Activated naive CD4-positive, alpha-beta T cell treated with anti-CD3 and anti-CD28 coated beads, Interleukin-2, amount 50 U/mL, for 24 hours (primary cell): ENCODE measurements at regions not wholly inside any gene's neighbourhood (a gene's known extent, or its start where the extent isn't known, plus 50 kb on each side); places are given as distances from the start of the nearest gene placed in this dataset.
"Not testable (repeated sequence)": the region's sequence is repeated elsewhere in the genome, so short reads cannot be mapped to it uniquely, and the experiment has no call there.

Source experiments
- H3K27ac Mint-ChIP-seq: one replicate; pipeline ENCODE4 v1.8.0; 2021; ENCODE audit warnings: mild to moderate bottlenecking, mixed read lengths
- H3K27me3 Mint-ChIP-seq: one replicate; pipeline ENCODE4 v1.8.0; 2021; ENCODE audit warnings: mixed read lengths
- H3K36me3 Mint-ChIP-seq: one replicate; pipeline ENCODE4 v1.8.0; 2021; ENCODE audit warnings: mixed read lengths
- H3K4me1 Mint-ChIP-seq: one replicate; pipeline ENCODE4 v1.8.0; 2021; ENCODE audit warnings: mixed read lengths
- H3K4me3 Mint-ChIP-seq: one replicate; pipeline ENCODE4 v1.8.0; 2021; ENCODE audit warnings: mild to moderate bottlenecking, mixed read lengths
- H3K9me3 Mint-ChIP-seq: one replicate; pipeline ENCODE4 v1.8.0; 2021; ENCODE audit warnings: mixed read lengths

GRCh38 chr4:111957997-111958396 lies 187.3 kb upstream of the FAM241A start:
- Mint-ChIP-seq H3K27ac (no peak overlapping the region), H3K36me3 (no peaks in the 10 kb centered on the region), H3K4me1 (no peaks in the 10 kb centered on the region), H3K27me3 (peaks cover 3% of the 10 kb centered on the region), H3K9me3 (no peaks in the 10 kb centered on the region), H3K4me3 (no peak overlapping the region)

GRCh38 chr4:111959222-111959621 lies 186.0 kb upstream of the FAM241A start:
- no peak overlapping the region for H3K27ac Mint-ChIP-seq
- no peaks in the 10 kb centered on the region for H3K36me3 Mint-ChIP-seq
- peaks cover 4% of the 10 kb centered on the region for H3K9me3 Mint-ChIP-seq
- no peaks in the 10 kb centered on the region for H3K4me1 Mint-ChIP-seq
- peaks cover 5% of the 10 kb centered on the region for H3K27me3 Mint-ChIP-seq
- H3K4me3 Mint-ChIP-seq: no peak overlapping the region

- Mint-ChIP-seq H3K9me3 (peaks cover 4% of the 10 kb centered on the region), H3K4me1 (no peaks in the 10 kb centered on the region), H3K27me3 (peaks cover 3% of the 10 kb centered on the region), H3K36me3 (no peaks in the 10 kb centered on the region), H3K27ac (no peak overlapping the region), H3K4me3 (no peak overlapping the region)
Measured at GRCh38 chr4:111960241-111960667, 185.0 kb upstream of the FAM241A start.

GRCh38 chr4:111961026-111961425 lies 184.2 kb upstream of the FAM241A start:
- not testable (repeated sequence) for H3K4me1 Mint-ChIP-seq, H3K9me3 Mint-ChIP-seq, H3K27ac Mint-ChIP-seq, H3K27me3 Mint-ChIP-seq, H3K4me3 Mint-ChIP-seq, H3K36me3 Mint-ChIP-seq

GRCh38 chr4:111961809-111962208 lies 183.4 kb upstream of the FAM241A start:
- Mint-ChIP-seq H3K9me3 (peaks cover 4% of the 10 kb centered on the region), H3K36me3 (no peaks in the 10 kb centered on the region), H3K27me3 (peaks cover 3% of the 10 kb centered on the region), H3K4me3 (no peak overlapping the region), H3K27ac (no peak overlapping the region), H3K4me1 (no peaks in the 10 kb centered on the region)

GRCh38 chr4:111963158-111963700 lies 182.0 kb upstream of the FAM241A start:
- Mint-ChIP-seq H3K4me1 (no peaks in the 10 kb centered on the region), H3K27me3 (peaks cover 3% of the 10 kb centered on the region), H3K36me3 (no peaks in the 10 kb centered on the region), H3K27ac (no peak overlapping the region), H3K4me3 (no peak overlapping the region), H3K9me3 (peaks cover 4% of the 10 kb centered on the region)

GRCh38 chr4:111977419-111977965 lies 167.8 kb upstream of the FAM241A start:
- Mint-ChIP-seq H3K36me3 (peaks cover 2% of the 10 kb centered on the region), H3K9me3 (peaks cover 8% of the 10 kb centered on the region)

GRCh38 chr4:111979921-111980320 lies 165.3 kb upstream of the FAM241A start:
- H3K4me1 Mint-ChIP-seq: no peaks in the 10 kb centered on the region
- no peak overlapping the region for H3K27ac Mint-ChIP-seq
- no peaks in the 10 kb centered on the region for H3K36me3 Mint-ChIP-seq
- peaks cover 8% of the 10 kb centered on the region for H3K27me3 Mint-ChIP-seq
- H3K9me3 Mint-ChIP-seq: peaks cover under 1% of the 10 kb centered on the region
- no peak overlapping the region for H3K4me3 Mint-ChIP-seq

More at GRCh38 chr4:111977419-111977965, 167.8 kb upstream of the FAM241A start:
- H3K4me3 Mint-ChIP-seq: no peak overlapping the region
- peaks cover 3% of the 10 kb centered on the region for H3K27me3 Mint-ChIP-seq
- peak overlapping the region; percentile 9 for H3K27ac Mint-ChIP-seq
- no peaks in the 10 kb centered on the region for H3K4me1 Mint-ChIP-seq

GRCh38 chr4:111982089-111982488 lies 163.2 kb upstream of the FAM241A start:
- H3K36me3 Mint-ChIP-seq: no peaks in the 10 kb centered on the region
- H3K27ac Mint-ChIP-seq: no peak overlapping the region
- H3K4me1 Mint-ChIP-seq: no peaks in the 10 kb centered on the region
- no peak overlapping the region for H3K4me3 Mint-ChIP-seq
- no peaks in the 10 kb centered on the region for H3K9me3 Mint-ChIP-seq
- H3K27me3 Mint-ChIP-seq: peaks cover 10% of the 10 kb centered on the region

GRCh38 chr4:111984169-111984819 lies 161.0 kb upstream of the FAM241A start:
- Mint-ChIP-seq H3K27ac (no peak overlapping the region), H3K36me3 (no peaks in the 10 kb centered on the region), H3K4me1 (no peaks in the 10 kb centered on the region), H3K9me3 (no peaks in the 10 kb centered on the region), H3K27me3 (peaks cover 9% of the 10 kb centered on the region), H3K4me3 (no peak overlapping the region)

- H3K9me3 Mint-ChIP-seq: no peaks in the 10 kb centered on the region
- H3K36me3 Mint-ChIP-seq: no peaks in the 10 kb centered on the region
- H3K27me3 Mint-ChIP-seq: peaks cover 9% of the 10 kb centered on the region
- no peak overlapping the region for H3K27ac Mint-ChIP-seq
- no peaks in the 10 kb centered on the region for H3K4me1 Mint-ChIP-seq
- no peak overlapping the region for H3K4me3 Mint-ChIP-seq
Measured at GRCh38 chr4:111985426-111985825, 159.8 kb upstream of the FAM241A start.

GRCh38 chr4:111986095-111986494 lies 159.2 kb upstream of the FAM241A start:
- no peaks in the 10 kb centered on the region for H3K9me3 Mint-ChIP-seq
- no peaks in the 10 kb centered on the region for H3K4me1 Mint-ChIP-seq
- no peak overlapping the region for H3K27ac Mint-ChIP-seq
- no peak overlapping the region for H3K4me3 Mint-ChIP-seq
- H3K27me3 Mint-ChIP-seq: peaks cover 9% of the 10 kb centered on the region
- no peaks in the 10 kb centered on the region for H3K36me3 Mint-ChIP-seq

GRCh38 chr4:111988514-111988913 lies 156.7 kb upstream of the FAM241A start:
- H3K36me3 Mint-ChIP-seq: no peaks in the 10 kb centered on the region
- H3K27ac Mint-ChIP-seq: no peak overlapping the region
- H3K27me3 Mint-ChIP-seq: peaks cover 9% of the 10 kb centered on the region
- no peaks in the 10 kb centered on the region for H3K4me1 Mint-ChIP-seq
- no peaks in the 10 kb centered on the region for H3K9me3 Mint-ChIP-seq
- H3K4me3 Mint-ChIP-seq: no peak overlapping the region

- no peaks in the 10 kb centered on the region for H3K9me3 Mint-ChIP-seq
- no peaks in the 10 kb centered on the region for H3K4me1 Mint-ChIP-seq
Measured at GRCh38 chr4:111989817-111990216, 155.4 kb upstream of the FAM241A start.

GRCh38 chr4:111991163-111991562 lies 154.1 kb upstream of the FAM241A start:
- peaks cover 2% of the 10 kb centered on the region for H3K27me3 Mint-ChIP-seq
- H3K4me1 Mint-ChIP-seq: no peaks in the 10 kb centered on the region
- H3K9me3 Mint-ChIP-seq: no peaks in the 10 kb centered on the region
- no peak overlapping the region for H3K4me3 Mint-ChIP-seq
- no peak overlapping the region for H3K27ac Mint-ChIP-seq
- H3K36me3 Mint-ChIP-seq: no peaks in the 10 kb centered on the region

More at GRCh38 chr4:111989817-111990216, 155.4 kb upstream of the FAM241A start:
- no peaks in the 10 kb centered on the region for H3K36me3 Mint-ChIP-seq
- no peak overlapping the region for H3K27ac Mint-ChIP-seq
- H3K4me3 Mint-ChIP-seq: no peak overlapping the region
- peaks cover 6% of the 10 kb centered on the region for H3K27me3 Mint-ChIP-seq

- Mint-ChIP-seq H3K36me3 (no peaks in the 10 kb centered on the region), H3K27me3 (peaks cover 5% of the 10 kb centered on the region), H3K4me3 (no peak overlapping the region), H3K9me3 (no peaks in the 10 kb centered on the region), H3K27ac (no peak overlapping the region), H3K4me1 (no peaks in the 10 kb centered on the region)
Measured at GRCh38 chr4:111991797-111992196, 153.5 kb upstream of the FAM241A start.
